ENCODE measurements at regions not wholly inside any gene's neighbourhood (a gene's known extent, or its start where the extent isn't known, plus 50 kb on each side); places are given as distances from the start of the nearest gene placed in this dataset.

DNA sequence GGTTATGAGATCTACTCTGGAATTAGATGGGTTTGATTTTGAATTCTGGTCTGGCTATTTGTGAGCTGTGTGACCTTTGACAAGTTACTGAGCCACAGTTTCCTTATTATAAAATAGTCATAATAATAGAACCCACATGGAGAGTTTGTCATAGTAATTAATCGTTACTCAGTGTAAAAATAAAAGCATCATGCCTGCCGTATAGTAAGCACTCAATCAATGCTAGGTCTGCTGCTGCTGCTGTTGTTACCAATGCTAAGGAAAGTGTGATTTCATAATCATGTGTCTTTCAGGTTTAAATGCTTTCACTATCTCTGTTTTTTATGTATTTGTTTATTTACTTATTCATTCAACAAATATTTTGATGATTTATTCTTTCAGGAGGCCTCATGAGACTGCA, 539.9 kb upstream of the SEL1L start:
- no peaks in the 10 kb centered on the region; the same call in 1 of the 2 replicates for H3K27me3 Mint-ChIP-seq (ENCODE audit: low read depth)
- no peaks in the 10 kb centered on the region for H3K9me3 Mint-ChIP-seq
- no peak for ATAC-seq
- H3K36me3 Mint-ChIP-seq: no peaks in the 10 kb centered on the region
- DNase-seq (ENCODE audit: low spot score): no peak
- TF ChIP-seq, protein P1, sequence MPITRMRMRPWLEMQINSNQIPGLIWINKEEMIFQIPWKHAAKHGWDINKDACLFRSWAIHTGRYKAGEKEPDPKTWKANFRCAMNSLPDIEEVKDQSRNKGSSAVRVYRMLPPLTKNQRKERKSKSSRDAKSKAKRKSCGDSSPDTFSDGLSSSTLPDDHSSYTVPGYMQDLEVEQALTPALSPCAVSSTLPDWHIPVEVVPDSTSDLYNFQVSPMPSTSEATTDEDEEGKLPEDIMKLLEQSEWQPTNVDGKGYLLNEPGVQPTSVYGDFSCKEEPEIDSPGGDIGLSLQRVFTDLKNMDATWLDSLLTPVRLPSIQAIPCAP (CRISPR knock-in tag; IDR thresholded peaks at IDR 0.05): no peak
- TF ChIP-seq, protein P2, sequence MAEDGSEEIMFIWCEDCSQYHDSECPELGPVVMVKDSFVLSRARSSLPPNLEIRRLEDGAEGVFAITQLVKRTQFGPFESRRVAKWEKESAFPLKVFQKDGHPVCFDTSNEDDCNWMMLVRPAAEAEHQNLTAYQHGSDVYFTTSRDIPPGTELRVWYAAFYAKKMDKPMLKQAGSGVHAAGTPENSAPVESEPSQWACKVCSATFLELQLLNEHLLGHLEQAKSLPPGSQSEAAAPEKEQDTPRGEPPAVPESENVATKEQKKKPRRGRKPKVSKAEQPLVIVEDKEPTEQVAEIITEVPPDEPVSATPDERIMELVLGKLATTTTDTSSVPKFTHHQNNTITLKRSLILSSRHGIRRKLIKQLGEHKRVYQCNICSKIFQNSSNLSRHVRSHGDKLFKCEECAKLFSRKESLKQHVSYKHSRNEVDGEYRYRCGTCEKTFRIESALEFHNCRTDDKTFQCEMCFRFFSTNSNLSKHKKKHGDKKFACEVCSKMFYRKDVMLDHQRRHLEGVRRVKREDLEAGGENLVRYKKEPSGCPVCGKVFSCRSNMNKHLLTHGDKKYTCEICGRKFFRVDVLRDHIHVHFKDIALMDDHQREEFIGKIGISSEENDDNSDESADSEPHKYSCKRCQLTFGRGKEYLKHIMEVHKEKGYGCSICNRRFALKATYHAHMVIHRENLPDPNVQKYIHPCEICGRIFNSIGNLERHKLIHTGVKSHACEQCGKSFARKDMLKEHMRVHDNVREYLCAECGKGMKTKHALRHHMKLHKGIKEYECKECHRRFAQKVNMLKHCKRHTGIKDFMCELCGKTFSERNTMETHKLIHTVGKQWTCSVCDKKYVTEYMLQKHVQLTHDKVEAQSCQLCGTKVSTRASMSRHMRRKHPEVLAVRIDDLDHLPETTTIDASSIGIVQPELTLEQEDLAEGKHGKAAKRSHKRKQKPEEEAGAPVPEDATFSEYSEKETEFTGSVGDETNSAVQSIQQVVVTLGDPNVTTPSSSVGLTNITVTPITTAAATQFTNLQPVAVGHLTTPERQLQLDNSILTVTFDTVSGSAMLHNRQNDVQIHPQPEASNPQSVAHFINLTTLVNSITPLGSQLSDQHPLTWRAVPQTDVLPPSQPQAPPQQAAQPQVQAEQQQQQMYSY (CRISPR knock-in tag; IDR thresholded peaks at IDR 0.05): no peak
- TF ChIP-seq SOX15 (CRISPR knock-in tag; IDR thresholded peaks at IDR 0.05) (no peak), ZNF317 (CRISPR knock-in tag; IDR thresholded peaks at IDR 0.05; ENCODE audit: borderline replicate concordance, low read depth) (no peak)
- POLR2A ChIA-PET: no interaction called here
- no peak overlapping the region for H3K4me3 Mint-ChIP-seq
- peaks cover 13% of the 10 kb centered on the region for H3K4me1 Mint-ChIP-seq
- CTCF ChIA-PET: no interaction called here
- H3K27ac Mint-ChIP-seq: no peak overlapping the region

GRCh38 chr14:82075566-82075965, 541.9 kb upstream of the SEL1L start:
- ATAC-seq (peak; percentile 77), DNase-seq (ENCODE audit: low spot score) (peak; percentile 84)
- no peak overlapping the region for H3K4me3 Mint-ChIP-seq
- POLR2A ChIA-PET: no interaction called here
- H3K4me1 Mint-ChIP-seq: peaks cover 16% of the 10 kb centered on the region
- peaks cover 5% of the 10 kb centered on the region for H3K36me3 Mint-ChIP-seq
- CTCF ChIA-PET: no interaction called here
- no peak overlapping the region for H3K27ac Mint-ChIP-seq
- peaks cover 5% of the 10 kb centered on the region for H3K27me3 Mint-ChIP-seq (ENCODE audit: low read depth)
- peaks cover 6% of the 10 kb centered on the region for H3K9me3 Mint-ChIP-seq
- TF ChIP-seq, protein P3, sequence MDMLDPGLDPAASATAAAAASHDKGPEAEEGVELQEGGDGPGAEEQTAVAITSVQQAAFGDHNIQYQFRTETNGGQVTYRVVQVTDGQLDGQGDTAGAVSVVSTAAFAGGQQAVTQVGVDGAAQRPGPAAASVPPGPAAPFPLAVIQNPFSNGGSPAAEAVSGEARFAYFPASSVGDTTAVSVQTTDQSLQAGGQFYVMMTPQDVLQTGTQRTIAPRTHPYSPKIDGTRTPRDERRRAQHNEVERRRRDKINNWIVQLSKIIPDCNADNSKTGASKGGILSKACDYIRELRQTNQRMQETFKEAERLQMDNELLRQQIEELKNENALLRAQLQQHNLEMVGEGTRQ (CRISPR knock-in tag; IDR thresholded peaks at IDR 0.05): no peak
- no peak for TF ChIP-seq ZNF263 (CRISPR knock-in tag; IDR thresholded peaks at IDR 0.05; ENCODE audit: low read depth)
- no peak for TF ChIP-seq ZNF425 (CRISPR knock-in tag; conservative IDR thresholded peaks at IDR 0.05)
- 0 out of 2 replicates have a peak, but pooled peaks have one; percentile 71 for TF ChIP-seq ZBTB21 (CRISPR knock-in tag; IDR thresholded peaks at IDR 0.05; ENCODE audit: borderline replicate concordance)
- no peak for TF ChIP-seq ZNF512 (CRISPR knock-in tag; IDR thresholded peaks at IDR 0.05; ENCODE audit: borderline replicate concordance)
- peak; percentile 92 for TF ChIP-seq TEAD4 (CRISPR knock-in tag; IDR thresholded peaks at IDR 0.05)
- no peak for TF ChIP-seq ZNF532 (CRISPR knock-in tag; IDR thresholded peaks at IDR 0.05; ENCODE audit: borderline replicate concordance)
- TF ChIP-seq ZNF416 (CRISPR knock-in tag; IDR thresholded peaks at IDR 0.05): no peak
- no peak for TF ChIP-seq ZNF423 (CRISPR knock-in tag; IDR thresholded peaks at IDR 0.05)
- TF ChIP-seq E2F1 (CRISPR knock-in tag; IDR thresholded peaks at IDR 0.05): no peak
- TF ChIP-seq ETV6 (CRISPR knock-in tag; IDR thresholded peaks at IDR 0.05): peak; percentile 92
- TF ChIP-seq, protein P4, sequence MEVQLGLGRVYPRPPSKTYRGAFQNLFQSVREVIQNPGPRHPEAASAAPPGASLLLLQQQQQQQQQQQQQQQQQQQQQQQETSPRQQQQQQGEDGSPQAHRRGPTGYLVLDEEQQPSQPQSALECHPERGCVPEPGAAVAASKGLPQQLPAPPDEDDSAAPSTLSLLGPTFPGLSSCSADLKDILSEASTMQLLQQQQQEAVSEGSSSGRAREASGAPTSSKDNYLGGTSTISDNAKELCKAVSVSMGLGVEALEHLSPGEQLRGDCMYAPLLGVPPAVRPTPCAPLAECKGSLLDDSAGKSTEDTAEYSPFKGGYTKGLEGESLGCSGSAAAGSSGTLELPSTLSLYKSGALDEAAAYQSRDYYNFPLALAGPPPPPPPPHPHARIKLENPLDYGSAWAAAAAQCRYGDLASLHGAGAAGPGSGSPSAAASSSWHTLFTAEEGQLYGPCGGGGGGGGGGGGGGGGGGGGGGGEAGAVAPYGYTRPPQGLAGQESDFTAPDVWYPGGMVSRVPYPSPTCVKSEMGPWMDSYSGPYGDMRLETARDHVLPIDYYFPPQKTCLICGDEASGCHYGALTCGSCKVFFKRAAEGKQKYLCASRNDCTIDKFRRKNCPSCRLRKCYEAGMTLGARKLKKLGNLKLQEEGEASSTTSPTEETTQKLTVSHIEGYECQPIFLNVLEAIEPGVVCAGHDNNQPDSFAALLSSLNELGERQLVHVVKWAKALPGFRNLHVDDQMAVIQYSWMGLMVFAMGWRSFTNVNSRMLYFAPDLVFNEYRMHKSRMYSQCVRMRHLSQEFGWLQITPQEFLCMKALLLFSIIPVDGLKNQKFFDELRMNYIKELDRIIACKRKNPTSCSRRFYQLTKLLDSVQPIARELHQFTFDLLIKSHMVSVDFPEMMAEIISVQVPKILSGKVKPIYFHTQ (CRISPR knock-in tag; IDR thresholded peaks at IDR 0.05): no peak
- TF ChIP-seq ZNF317 (CRISPR knock-in tag; IDR thresholded peaks at IDR 0.05; ENCODE audit: borderline replicate concordance, low read depth): 0 out of 2 replicates have a peak, but pooled peaks have one; percentile 26
- peak; percentile 79; the same call in 1 of the 2 replicates for TF ChIP-seq TP53 (CRISPR knock-in tag; IDR thresholded peaks at IDR 0.05)

Data from WTC11 (cell line).